ENCODE measurements at regions not wholly inside any gene's neighbourhood (a gene's known extent, or its start where the extent isn't known, plus 50 kb on each side); places are given as distances from the start of the nearest gene placed in this dataset.

GRCh38 chr5:60257596-60258271 is 364.2 kb upstream of the PDE4D start:
- Mint-ChIP-seq H3K4me3 (no peak overlapping the region), H3K36me3 (ENCODE audit: low read depth) (no peaks in the 10 kb centered on the region), H3K4me1 (ENCODE audit: low read depth) (no peaks in the 10 kb centered on the region), H3K9me3 (peaks cover 4% of the 10 kb centered on the region), H3K27me3 (no peaks in the 10 kb centered on the region), H3K27ac (no peak overlapping the region)
- intact Hi-C loops (cut with DNase I, micrococcal nuclease) = no loop called here
- CTCF ChIA-PET = no interaction called here
- no peaks in the 10 kb centered on the region for H3K36me3 ChIP-seq (ENCODE audit: insufficient read depth, low read length)
- H3K4me3 ChIP-seq (ENCODE audit: low read length) = no peak overlapping the region
- TF ChIP-seq, protein P1, sequence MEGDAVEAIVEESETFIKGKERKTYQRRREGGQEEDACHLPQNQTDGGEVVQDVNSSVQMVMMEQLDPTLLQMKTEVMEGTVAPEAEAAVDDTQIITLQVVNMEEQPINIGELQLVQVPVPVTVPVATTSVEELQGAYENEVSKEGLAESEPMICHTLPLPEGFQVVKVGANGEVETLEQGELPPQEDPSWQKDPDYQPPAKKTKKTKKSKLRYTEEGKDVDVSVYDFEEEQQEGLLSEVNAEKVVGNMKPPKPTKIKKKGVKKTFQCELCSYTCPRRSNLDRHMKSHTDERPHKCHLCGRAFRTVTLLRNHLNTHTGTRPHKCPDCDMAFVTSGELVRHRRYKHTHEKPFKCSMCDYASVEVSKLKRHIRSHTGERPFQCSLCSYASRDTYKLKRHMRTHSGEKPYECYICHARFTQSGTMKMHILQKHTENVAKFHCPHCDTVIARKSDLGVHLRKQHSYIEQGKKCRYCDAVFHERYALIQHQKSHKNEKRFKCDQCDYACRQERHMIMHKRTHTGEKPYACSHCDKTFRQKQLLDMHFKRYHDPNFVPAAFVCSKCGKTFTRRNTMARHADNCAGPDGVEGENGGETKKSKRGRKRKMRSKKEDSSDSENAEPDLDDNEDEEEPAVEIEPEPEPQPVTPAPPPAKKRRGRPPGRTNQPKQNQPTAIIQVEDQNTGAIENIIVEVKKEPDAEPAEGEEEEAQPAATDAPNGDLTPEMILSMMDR (IDR thresholded peaks at IDR 0.05) = no peak
- no peaks in the 10 kb centered on the region for H3K4me1 ChIP-seq (ENCODE audit: insufficient read depth, low read length)
- POLR2A ChIA-PET = no interaction called here
- no peaks in the 10 kb centered on the region for H3K27me3 ChIP-seq (ENCODE audit: control insufficient read depth in 1 of 2, insufficient read depth in 2 of 2, low read length in 2 of 2)
- ATAC-seq (ENCODE audit: poor library complexity) (no peak), DNase-seq (no peak)
- no peaks in the 10 kb centered on the region for H3K9me3 ChIP-seq (ENCODE audit: control insufficient read depth in 1 of 2, insufficient read depth in 1 of 2, low read length in 2 of 2)
- H3K27ac ChIP-seq (ENCODE audit: low read depth in 1 of 2, low read length in 2 of 2) = no peak overlapping the region

DNA sequence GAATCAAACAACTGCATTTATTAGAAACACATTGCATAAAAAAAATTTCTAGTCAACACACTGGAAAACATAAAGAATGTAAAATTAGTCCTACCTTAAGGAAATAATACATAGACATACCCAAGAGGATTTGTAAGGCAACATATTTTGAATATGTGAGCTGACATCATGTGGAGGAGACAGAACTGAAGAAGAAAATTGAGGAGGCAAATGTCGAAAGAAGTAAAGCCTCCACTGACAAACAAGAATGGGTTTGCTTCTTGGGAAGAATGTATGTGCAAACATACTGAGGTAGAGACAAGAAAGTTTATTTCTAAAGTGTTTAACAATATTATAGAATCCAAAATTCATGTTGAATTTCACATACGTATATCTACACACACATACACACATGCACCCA is 363.0 kb upstream of the PDE4D start:
- Histone ChIP-seq H3K4me3 (ENCODE audit: low read length) (no peak overlapping the region), H3K9me3 (ENCODE audit: control insufficient read depth in 1 of 2, insufficient read depth in 1 of 2, low read length in 2 of 2) (no peaks in the 10 kb centered on the region), H3K27me3 (ENCODE audit: control insufficient read depth in 1 of 2, insufficient read depth in 2 of 2, low read length in 2 of 2) (no peaks in the 10 kb centered on the region), H3K27ac (ENCODE audit: low read depth in 1 of 2, low read length in 2 of 2) (no peak overlapping the region), H3K36me3 (ENCODE audit: insufficient read depth, low read length) (no peaks in the 10 kb centered on the region), H3K4me1 (ENCODE audit: insufficient read depth, low read length) (no peaks in the 10 kb centered on the region)
- Mint-ChIP-seq H3K36me3 (ENCODE audit: low read depth) (no peaks in the 10 kb centered on the region), H3K27me3 (no peaks in the 10 kb centered on the region), H3K27ac (no peak overlapping the region), H3K4me1 (ENCODE audit: low read depth) (no peaks in the 10 kb centered on the region), H3K4me3 (no peak overlapping the region), H3K9me3 (peaks cover 4% of the 10 kb centered on the region)
- CTCF ChIA-PET = no interaction called here
- ATAC-seq (ENCODE audit: poor library complexity) (no peak), DNase-seq (no peak)
- TF ChIP-seq, protein P1 (IDR thresholded peaks at IDR 0.05) = no peak
- intact Hi-C loops (cut with DNase I, micrococcal nuclease) = no loop called here
- POLR2A ChIA-PET = no interaction called here

DNA sequence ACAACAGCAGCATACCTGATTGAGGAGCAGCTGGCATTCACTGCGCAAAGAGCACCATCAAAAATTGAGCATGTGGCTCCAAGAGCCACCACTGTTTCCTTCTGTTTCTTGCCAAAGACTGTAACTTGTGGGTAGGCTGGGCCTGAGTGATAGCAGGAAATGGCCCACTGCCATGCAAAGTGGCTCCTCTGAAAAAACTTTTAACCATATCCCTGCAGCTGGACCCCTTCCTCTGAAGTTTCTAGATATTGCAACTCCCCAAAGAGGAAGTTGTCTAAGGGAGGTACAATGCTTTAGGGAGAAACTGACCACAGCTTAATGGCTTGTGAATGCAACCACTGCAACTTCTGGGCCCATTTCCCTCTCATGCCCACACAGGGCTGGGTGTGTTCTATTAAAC is 355.4 kb upstream of the PDE4D start:
- H3K4me3 ChIP-seq (ENCODE audit: low read length) = no peak overlapping the region
- no peaks in the 10 kb centered on the region for H3K36me3 ChIP-seq (ENCODE audit: insufficient read depth, low read length)
- TF ChIP-seq, protein P1 (IDR thresholded peaks at IDR 0.05) = no peak
- CTCF ChIA-PET = no interaction called here
- H3K4me1 ChIP-seq (ENCODE audit: insufficient read depth, low read length) = no peaks in the 10 kb centered on the region
- ATAC-seq (ENCODE audit: poor library complexity) = no peak
- intact Hi-C loops (cut with DNase I, micrococcal nuclease) = no loop called here
- H3K27me3 Mint-ChIP-seq = no peaks in the 10 kb centered on the region
- H3K4me3 Mint-ChIP-seq = no peak overlapping the region
- H3K9me3 Mint-ChIP-seq = peaks cover 6% of the 10 kb centered on the region
- no peaks in the 10 kb centered on the region for H3K36me3 Mint-ChIP-seq (ENCODE audit: low read depth)
- no peak overlapping the region for H3K27ac Mint-ChIP-seq
- POLR2A ChIA-PET = no interaction called here
- H3K4me1 Mint-ChIP-seq (ENCODE audit: low read depth) = no peaks in the 10 kb centered on the region
- no peaks in the 10 kb centered on the region for H3K27me3 ChIP-seq (ENCODE audit: control insufficient read depth in 1 of 2, insufficient read depth in 2 of 2, low read length in 2 of 2)
- peak in 2 of 14 experiments; percentile 7 to 9 for DNase-seq
- H3K9me3 ChIP-seq (ENCODE audit: control insufficient read depth in 1 of 2, insufficient read depth in 1 of 2, low read length in 2 of 2) = no peaks in the 10 kb centered on the region
- H3K27ac ChIP-seq (ENCODE audit: low read depth in 1 of 2, low read length in 2 of 2) = no peak overlapping the region
